Esophagus muscularis mucosa (tissue), 4 donors: ENCODE measurements at regions not wholly inside any gene's neighbourhood (a gene's known extent, or its start where the extent isn't known, plus 50 kb on each side); places are given as distances from the start of the nearest gene placed in this dataset.

Source experiments
- DNase-seq: peaks from one replicate; pipeline ENCODE4 v3.0.0-alpha.2; 2017; ENCODE audit errors: extremely low spot score
- H3K27ac ChIP-seq, 4 donors: fragments of 200-600 bp; sonication (generic); replicated peaks in 1 of 4; 1 replicate in 3 of 4; 2 replicates in 1 of 4; pipeline ENCODE4 v1.5.1; 2016 to 2019; ENCODE audit warnings: mild to moderate bottlenecking in 1 of 4
- H3K27me3 ChIP-seq, 4 donors: fragments of 200-600 bp; sonication (generic); one replicate each; pipeline versions ENCODE4 v1.5.1 to v1.6.0; 2016 to 2019
- H3K36me3 ChIP-seq, 4 donors: fragments of 200-600 bp; sonication (generic); one replicate each; pipeline ENCODE4 v1.5.1; 2016 to 2019
- H3K4me1 ChIP-seq, 4 donors: fragments of 200-600 bp; sonication (generic); one replicate each; pipeline ENCODE4 v1.5.1; 2016 to 2019
- H3K4me3 ChIP-seq, 4 donors: fragments of 200-600 bp; sonication (generic); 1 replicate in 2 of 4; 2 replicates in 2 of 4; pipeline ENCODE4 v1.5.1; 2016 to 2019; ENCODE audit warnings: mild to moderate bottlenecking in 4 of 4, moderate library complexity in 1 of 4
- H3K9me3 ChIP-seq, 4 donors: fragments of 200-600 bp; sonication (generic); 1 replicate in 3 of 4; 2 replicates in 1 of 4; pipeline ENCODE4 v1.5.1; 2016 to 2019
- CTCF ChIP-seq, 3 experiments: fragments of 200-600 bp in 2 of 3; fragments of 450-650 bp in 1 of 3; sonication (generic) in 2 of 3; IDR thresholded peaks; one replicate each; pipeline ENCODE4 v1.5.1; 2017 to 2019; ENCODE audit warnings: antibody characterized with exemption in 3 of 3, mild to moderate bottlenecking in 2 of 3, moderate library complexity in 1 of 3
- EP300 ChIP-seq: sonication (generic); formaldehyde crosslinking; IDR thresholded peaks from one replicate; pipeline ENCODE4 v1.6.1; 2017; ENCODE audit warnings: antibody characterized with exemption
- POLR2A ChIP-seq: fragments of 450-650 bp; IDR thresholded peaks from one replicate; pipeline ENCODE4 v1.6.1; 2017; ENCODE audit warnings: antibody characterized with exemption, moderate library complexity, mild to moderate bottlenecking, low read depth
- POLR2AphosphoS5 ChIP-seq, 2 donors: sonication (generic); formaldehyde crosslinking; IDR thresholded peaks; one replicate each; pipeline ENCODE4 v1.6.1; 2017; ENCODE audit warnings: antibody characterized with exemption in 2 of 2
- WGBS: methylation state at CpG from one replicate; pipeline ENCODE4 v1.1.5; 2018; 5-methylcytosine and 5-hydroxymethylcytosine counted together
- intact Hi-C: fragments of 100-400 bp; cut with DNase I; formaldehyde crosslinking; loops from one replicate; pipeline ENCODE4 v1.15.1; 2023

DNA sequence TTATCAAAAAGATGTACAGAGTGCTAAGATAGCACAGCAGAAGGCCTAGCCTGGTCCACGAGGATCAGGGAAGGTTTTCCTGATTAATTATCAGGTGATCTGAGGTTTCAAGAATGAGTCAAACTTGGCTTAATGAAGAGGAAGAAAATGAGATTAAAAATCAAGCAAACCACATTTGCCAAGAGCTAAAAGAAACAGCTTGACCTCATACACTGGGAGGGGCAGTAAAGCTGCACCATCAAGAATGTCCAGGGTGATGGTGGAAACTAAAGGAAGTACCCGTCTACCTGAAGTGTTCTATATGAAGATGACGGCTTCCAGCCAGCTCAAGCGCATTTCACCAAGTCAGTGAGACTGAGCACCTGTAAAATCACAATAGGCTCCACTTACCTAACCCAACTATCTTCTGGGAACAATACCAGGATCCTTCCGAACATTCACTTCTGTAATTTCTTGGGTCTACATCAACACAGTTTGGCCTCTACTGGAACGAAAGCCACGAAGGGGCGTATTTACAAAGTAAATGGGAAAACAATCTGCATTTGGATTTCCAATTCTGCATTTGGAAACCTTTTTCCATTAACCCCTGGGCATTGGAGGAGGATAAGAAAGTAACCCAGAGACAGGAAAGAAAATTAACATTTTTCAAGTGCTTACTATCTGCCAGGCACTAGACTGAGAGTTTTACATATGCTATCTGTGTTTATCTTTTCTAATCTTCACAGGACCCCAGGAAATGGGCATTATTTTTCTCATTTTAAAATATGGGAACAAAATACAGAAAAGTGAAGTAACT, 114.0 kb upstream of the DCLK2 start:
- 88% methylated on average over 8 of the region's 8 CpGs for WGBS
- no peak overlapping the region for H3K4me3 ChIP-seq
- no peak for DNase-seq
- intact Hi-C loops: no loop called here
- H3K27me3 ChIP-seq: no peaks in the 10 kb centered on the region
- no peaks in the 10 kb centered on the region for H3K9me3 ChIP-seq
- no peak overlapping the region for H3K27ac ChIP-seq
- no peaks in the 10 kb centered on the region for H3K4me1 ChIP-seq
- H3K36me3 ChIP-seq: no peaks in the 10 kb centered on the region
- TF ChIP-seq POLR2A (no peak), CTCF (IDR thresholded peaks at IDR 0.05) (no peak), EP300 (no peak), POLR2AphosphoS5 (IDR thresholded peaks at IDR 0.05) (no peak)

DNA sequence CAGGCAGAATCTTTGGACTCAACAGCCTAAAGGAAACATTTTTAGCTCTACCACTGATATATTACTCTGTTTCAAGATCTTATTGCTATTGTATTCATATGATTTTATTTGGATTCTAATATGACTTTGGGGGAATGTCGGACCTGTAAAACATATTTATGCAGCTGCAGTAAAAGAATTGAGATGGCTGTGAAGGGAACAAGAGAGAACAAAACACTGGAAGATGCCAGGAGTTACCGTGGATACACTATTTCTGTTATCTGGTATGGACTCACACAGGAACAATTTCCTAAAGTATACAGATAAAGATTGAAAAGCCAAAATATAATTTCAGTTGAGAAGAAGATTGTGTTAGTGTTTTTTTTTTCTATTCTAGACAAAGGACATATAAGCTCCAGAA, 113.0 kb upstream of the DCLK2 start:
- Histone ChIP-seq H3K4me1 (no peaks in the 10 kb centered on the region), H3K9me3 (no peaks in the 10 kb centered on the region), H3K36me3 (no peaks in the 10 kb centered on the region), H3K27ac (no peak overlapping the region), H3K27me3 (no peaks in the 10 kb centered on the region), H3K4me3 (no peak overlapping the region)
- DNase-seq: no peak
- WGBS: 62% methylated on average over 2 of the region's 2 CpGs
- TF ChIP-seq CTCF (IDR thresholded peaks at IDR 0.05): no peak
- TF ChIP-seq POLR2AphosphoS5 (IDR thresholded peaks at IDR 0.05): no peak
- TF ChIP-seq POLR2A: no peak
- no peak for TF ChIP-seq EP300
- intact Hi-C loops: no loop called here

DNA sequence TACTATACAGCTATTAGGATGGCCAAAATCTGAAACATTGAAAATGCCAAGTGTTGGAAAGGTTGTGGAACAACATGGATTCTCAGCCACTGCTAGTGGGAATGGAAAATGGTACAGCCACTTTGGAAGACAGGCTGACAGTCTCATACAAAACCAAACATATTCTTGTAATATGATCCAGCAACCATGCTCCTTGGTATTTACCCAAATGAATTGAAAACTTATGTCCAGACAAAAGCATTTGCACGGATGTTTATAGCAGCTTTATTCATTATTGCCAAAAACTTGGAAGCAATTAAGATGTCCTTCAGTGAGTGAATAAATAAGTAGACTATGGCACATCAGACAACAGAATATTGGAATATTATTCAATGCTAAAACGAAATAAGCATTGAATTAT, 105.8 kb upstream of the DCLK2 start:
- Histone ChIP-seq H3K4me1 (no peaks in the 10 kb centered on the region), H3K27me3 (no peaks in the 10 kb centered on the region), H3K9me3 (no peaks in the 10 kb centered on the region), H3K27ac (no peak overlapping the region), H3K36me3 (no peaks in the 10 kb centered on the region), H3K4me3 (no peak overlapping the region)
- intact Hi-C loops: no loop called here
- 60% methylated on average over 2 of the region's 2 CpGs for WGBS
- DNase-seq: no peak
- no peak for TF ChIP-seq POLR2AphosphoS5 (IDR thresholded peaks at IDR 0.05)
- TF ChIP-seq EP300: no peak
- no peak for TF ChIP-seq POLR2A
- TF ChIP-seq CTCF (IDR thresholded peaks at IDR 0.05): no peak

DNA sequence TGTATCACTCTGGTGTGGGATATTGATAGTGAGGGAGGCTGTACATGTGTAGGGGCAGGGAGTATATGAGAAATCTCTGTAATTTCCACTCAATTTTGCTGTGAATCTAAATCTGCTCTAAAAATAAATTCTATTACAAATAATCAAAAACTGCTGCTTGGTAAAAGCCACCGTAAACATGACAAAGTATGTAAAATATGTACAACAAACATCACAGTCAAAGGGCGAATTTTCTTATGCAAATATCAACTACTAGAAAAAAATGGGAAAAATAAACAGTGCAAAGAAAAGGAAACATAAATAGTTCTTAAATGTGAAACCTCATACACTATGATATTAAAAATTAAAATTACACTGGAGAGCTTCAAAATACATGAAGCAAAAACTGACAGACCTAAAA, 105.1 kb upstream of the DCLK2 start:
- no peaks in the 10 kb centered on the region for H3K9me3 ChIP-seq
- no peak overlapping the region for H3K27ac ChIP-seq
- no peaks in the 10 kb centered on the region for H3K36me3 ChIP-seq
- 87% methylated on average over 2 of the region's 2 CpGs for WGBS
- TF ChIP-seq POLR2A (no peak), CTCF (IDR thresholded peaks at IDR 0.05) (no peak), POLR2AphosphoS5 (IDR thresholded peaks at IDR 0.05) (no peak)
- no peaks in the 10 kb centered on the region for H3K4me1 ChIP-seq
- H3K4me3 ChIP-seq: no peak overlapping the region
- intact Hi-C loops: no loop called here
- no peak for DNase-seq
- no peaks in the 10 kb centered on the region for H3K27me3 ChIP-seq

- intact Hi-C loops: no loop called here
- WGBS: 93% methylated on average over 1 of the region's 1 CpG
- no peak overlapping the region for H3K4me3 ChIP-seq
- H3K36me3 ChIP-seq: no peaks in the 10 kb centered on the region
- H3K4me1 ChIP-seq: no peaks in the 10 kb centered on the region
- H3K27me3 ChIP-seq: no peaks in the 10 kb centered on the region
- DNase-seq: no peak
- TF ChIP-seq POLR2A: no peak
- TF ChIP-seq EP300: no peak
- no peak for TF ChIP-seq POLR2AphosphoS5 (IDR thresholded peaks at IDR 0.05)
- TF ChIP-seq CTCF (IDR thresholded peaks at IDR 0.05): no peak
- H3K27ac ChIP-seq: no peak overlapping the region
- no peaks in the 10 kb centered on the region for H3K9me3 ChIP-seq
Observed at GRCh38 chr4:149975172-149975571, 103.1 kb upstream of the DCLK2 start.
